ENCODE measurements at regions not wholly inside any gene's neighbourhood (a gene's known extent, or its start where the extent isn't known, plus 50 kb on each side); places are given as distances from the start of the nearest gene placed in this dataset.

GRCh38 chr2:18870307-18870706, 280.9 kb upstream of the NT5C1B start:
- TF ChIP-seq CTCF (IDR thresholded peaks at IDR 0.05): no peak
- TF ChIP-seq POLR2A (IDR thresholded peaks at IDR 0.05): no peak
